ENCODE measurements at regions not wholly inside any gene's neighbourhood (a gene's known extent, or its start where the extent isn't known, plus 50 kb on each side); places are given as distances from the start of the nearest gene placed in this dataset.

GRCh38 chr5:89728750-89729149, 680.8 kb downstream of the CETN3 start:
- in situ Hi-C loops (cut with HindIII; ENCODE audit: low pct_unique_long_range_greater_than_20kb, low sequenced_read_pairs), result no loop called here
- DNase-seq (ENCODE audit: low read depth, low spot score), result no peak
- ATAC-seq, result no peak
- no peaks in the 10 kb centered on the region for H3K27me3 ChIP-seq (ENCODE audit: control insufficient read depth, insufficient read depth, low read length)
- CTCF ChIA-PET, result no interaction called here
- no peaks in the 10 kb centered on the region for H3K36me3 ChIP-seq (ENCODE audit: control insufficient read depth, insufficient read depth, low read length)
- TF ChIP-seq TCF7L2 (IDR thresholded peaks at IDR 0.05; ENCODE audit: low read depth, low read length) (no peak), SIN3A (IDR thresholded peaks at IDR 0.05; ENCODE audit: borderline replicate concordance, insufficient read depth, low read depth, low read length) (no peak), POLR2AphosphoS5 (IDR thresholded peaks at IDR 0.05; ENCODE audit: low read depth, low read length) (no peak)
- no TSS peak for BruUV-seq (replicated peaks)
- H3K4me1 ChIP-seq (ENCODE audit: control insufficient read depth, insufficient read depth, low read length), result no peaks in the 10 kb centered on the region
- intact Hi-C loops (cut with micrococcal nuclease; ENCODE audit: unreplicated experiment), result no loop called here
- no peaks in the 10 kb centered on the region for H3K9me3 ChIP-seq (ENCODE audit: control insufficient read depth, insufficient read depth, low read depth, low read length)
- POLR2A ChIA-PET, result no interaction called here
- H3K4me3 ChIP-seq (ENCODE audit: low read depth in 2 of 2, low read length in 2 of 2), result no peak overlapping the region
- H3K27ac ChIP-seq (ENCODE audit: low read length), result no peak overlapping the region

GRCh38 chr5:89728134-89728533, 681.4 kb downstream of the CETN3 start:
- H3K36me3 ChIP-seq (ENCODE audit: control insufficient read depth, insufficient read depth, low read length), result no peaks in the 10 kb centered on the region
- POLR2A ChIA-PET, result no interaction called here
- no peaks in the 10 kb centered on the region for H3K9me3 ChIP-seq (ENCODE audit: control insufficient read depth, insufficient read depth, low read depth, low read length)
- DNase-seq (ENCODE audit: low read depth, low spot score) (no peak), ATAC-seq (no peak)
- intact Hi-C loops (cut with micrococcal nuclease; ENCODE audit: unreplicated experiment) (no loop called here), in situ Hi-C loops (cut with HindIII; ENCODE audit: low pct_unique_long_range_greater_than_20kb, low sequenced_read_pairs) (no loop called here)
- no TSS peak for BruUV-seq (replicated peaks)
- no peaks in the 10 kb centered on the region for H3K27me3 ChIP-seq (ENCODE audit: control insufficient read depth, insufficient read depth, low read length)
- H3K4me3 ChIP-seq (ENCODE audit: low read depth in 2 of 2, low read length in 2 of 2), result no peak overlapping the region
- TF ChIP-seq REST (IDR thresholded peaks at IDR 0.05; ENCODE audit: insufficient read depth in 1 of 2, low read depth in 2 of 2, low read length in 1 of 2) (no peak), POLR2AphosphoS5 (IDR thresholded peaks at IDR 0.05; ENCODE audit: low read depth, low read length) (no peak), TCF7L2 (IDR thresholded peaks at IDR 0.05; ENCODE audit: low read depth, low read length) (no peak), CTCF (IDR thresholded peaks at IDR 0.05) (no peak), SIN3A (IDR thresholded peaks at IDR 0.05; ENCODE audit: borderline replicate concordance, insufficient read depth, low read depth, low read length) (no peak)
- CTCF ChIA-PET, result no interaction called here
- H3K27ac ChIP-seq (ENCODE audit: low read length), result no peak overlapping the region
- no peaks in the 10 kb centered on the region for H3K4me1 ChIP-seq (ENCODE audit: control insufficient read depth, insufficient read depth, low read length)

- DNase-seq (ENCODE audit: low read depth, low spot score) (no peak), ATAC-seq (no peak)
- CTCF ChIA-PET, result no interaction called here
- BruUV-seq (replicated peaks), result no TSS peak
- intact Hi-C loops (cut with micrococcal nuclease; ENCODE audit: unreplicated experiment), result no loop called here
- no peak overlapping the region for H3K27ac ChIP-seq (ENCODE audit: low read length)
- in situ Hi-C loops (cut with HindIII; ENCODE audit: low pct_unique_long_range_greater_than_20kb, low sequenced_read_pairs), result no loop called here
- POLR2A ChIA-PET, result no interaction called here
- H3K4me3 ChIP-seq (ENCODE audit: low read depth in 2 of 2, low read length in 2 of 2), result no peak overlapping the region
- H3K27me3 ChIP-seq (ENCODE audit: control insufficient read depth, insufficient read depth, low read length), result no peaks in the 10 kb centered on the region
- H3K4me1 ChIP-seq (ENCODE audit: control insufficient read depth, insufficient read depth, low read length), result no peaks in the 10 kb centered on the region
- H3K36me3 ChIP-seq (ENCODE audit: control insufficient read depth, insufficient read depth, low read length), result no peaks in the 10 kb centered on the region
- no peaks in the 10 kb centered on the region for H3K9me3 ChIP-seq (ENCODE audit: control insufficient read depth, insufficient read depth, low read depth, low read length)
- no peak for TF ChIP-seq SIN3A (IDR thresholded peaks at IDR 0.05; ENCODE audit: borderline replicate concordance, insufficient read depth, low read depth, low read length)
- no peak for TF ChIP-seq TCF7L2 (IDR thresholded peaks at IDR 0.05; ENCODE audit: low read depth, low read length)
- no peak for TF ChIP-seq REST (IDR thresholded peaks at IDR 0.05; ENCODE audit: insufficient read depth in 1 of 2, low read depth in 2 of 2, low read length in 1 of 2)
- TF ChIP-seq CTCF (IDR thresholded peaks at IDR 0.05), result no peak
- no peak for TF ChIP-seq POLR2AphosphoS5 (IDR thresholded peaks at IDR 0.05; ENCODE audit: low read depth, low read length)
Observed at GRCh38 chr5:89724379-89725095, 685.0 kb downstream of the CETN3 start.
